ENCODE measurements at regions not wholly inside any gene's neighbourhood (a gene's known extent, or its start where the extent isn't known, plus 50 kb on each side); places are given as distances from the start of the nearest gene placed in this dataset.

- Histone ChIP-seq H3K36me3 (ENCODE audit: insufficient read depth, low read length, poor library complexity, severe bottlenecking) (no peaks in the 10 kb centered on the region), H3K9me3 (ENCODE audit: low read depth, low read length, poor library complexity, severe bottlenecking) (no peaks in the 10 kb centered on the region), H3K27ac (ENCODE audit: low read depth, low read length, poor library complexity, severe bottlenecking) (no peak overlapping the region), H3K4me1 (ENCODE audit: insufficient read depth, low read length, poor library complexity, severe bottlenecking) (no peaks in the 10 kb centered on the region), H3K27me3 (replicated peaks; ENCODE audit: insufficient read depth, low read depth, low read length, poor library complexity) (no peaks in the 10 kb centered on the region), H3K4me3 (ENCODE audit: low read depth, low read length, poor library complexity, severe bottlenecking) (no peak overlapping the region)
- no TSS peak for BruUV-seq (replicated peaks)
- ChIA-PET CTCF (no interaction called here), POLR2A (ENCODE audit: low non-redundant PET) (no interaction called here)
- intact Hi-C loops (cut with micrococcal nuclease; ENCODE audit: unreplicated experiment): no loop called here
- TF ChIP-seq CTCF (conservative IDR thresholded peaks at IDR 0.05; ENCODE audit: low read depth, low read length) (no peak), EZH2 (IDR thresholded peaks at IDR 0.05; ENCODE audit: borderline replicate concordance, low read depth, low read length, poor library complexity, severe bottlenecking) (no peak)
- DNase-seq (ENCODE audit: low spot score): no peak
These were observed 628.2 kb upstream of the CFAP20DC start for GRCh38 chr3:59677747-59678702.

GRCh38 chr3:59675495-59675894, 625.7 kb upstream of the CFAP20DC start:
- Histone ChIP-seq H3K27ac (ENCODE audit: low read depth, low read length, poor library complexity, severe bottlenecking) (no peak overlapping the region), H3K4me3 (ENCODE audit: low read depth, low read length, poor library complexity, severe bottlenecking) (no peak overlapping the region), H3K9me3 (ENCODE audit: low read depth, low read length, poor library complexity, severe bottlenecking) (no peaks in the 10 kb centered on the region), H3K36me3 (ENCODE audit: insufficient read depth, low read length, poor library complexity, severe bottlenecking) (no peaks in the 10 kb centered on the region), H3K27me3 (replicated peaks; ENCODE audit: insufficient read depth, low read depth, low read length, poor library complexity) (no peaks in the 10 kb centered on the region), H3K4me1 (ENCODE audit: insufficient read depth, low read length, poor library complexity, severe bottlenecking) (no peaks in the 10 kb centered on the region)
- ChIA-PET POLR2A (ENCODE audit: low non-redundant PET) (no interaction called here), CTCF (no interaction called here)
- TF ChIP-seq CTCF (conservative IDR thresholded peaks at IDR 0.05; ENCODE audit: low read depth, low read length): no peak
- TF ChIP-seq EZH2 (IDR thresholded peaks at IDR 0.05; ENCODE audit: borderline replicate concordance, low read depth, low read length, poor library complexity, severe bottlenecking): no peak
- no peak for DNase-seq (ENCODE audit: low spot score)
- intact Hi-C loops (cut with micrococcal nuclease; ENCODE audit: unreplicated experiment): no loop called here
- BruUV-seq (replicated peaks): no TSS peak

- Histone ChIP-seq H3K36me3 (ENCODE audit: insufficient read depth, low read length, poor library complexity, severe bottlenecking) (no peaks in the 10 kb centered on the region), H3K27me3 (replicated peaks; ENCODE audit: insufficient read depth, low read depth, low read length, poor library complexity) (no peaks in the 10 kb centered on the region), H3K27ac (ENCODE audit: low read depth, low read length, poor library complexity, severe bottlenecking) (no peak overlapping the region), H3K4me1 (ENCODE audit: insufficient read depth, low read length, poor library complexity, severe bottlenecking) (no peaks in the 10 kb centered on the region), H3K4me3 (ENCODE audit: low read depth, low read length, poor library complexity, severe bottlenecking) (no peak overlapping the region), H3K9me3 (ENCODE audit: low read depth, low read length, poor library complexity, severe bottlenecking) (no peaks in the 10 kb centered on the region)
- POLR2A ChIA-PET (ENCODE audit: low non-redundant PET): no interaction called here
- TF ChIP-seq CTCF (conservative IDR thresholded peaks at IDR 0.05; ENCODE audit: low read depth, low read length) (no peak), EZH2 (IDR thresholded peaks at IDR 0.05; ENCODE audit: borderline replicate concordance, low read depth, low read length, poor library complexity, severe bottlenecking) (no peak)
- CTCF ChIA-PET: no interaction called here
- intact Hi-C loops (cut with micrococcal nuclease; ENCODE audit: unreplicated experiment): no loop called here
- BruUV-seq (replicated peaks): no TSS peak
- no peak for DNase-seq (ENCODE audit: low spot score)
These were observed 613.4 kb upstream of the CFAP20DC start for GRCh38 chr3:59663076-59663850.
